H1 (cell line): ENCODE measurements at regions not wholly inside any gene's neighbourhood (a gene's known extent, or its start where the extent isn't known, plus 50 kb on each side); places are given as distances from the start of the nearest gene placed in this dataset.

Experiments used
- CHD1 ChIP-seq: IDR thresholded peaks from 2 replicates; pipeline ENCODE4 v1.6.1; 2012; ENCODE audit warnings: low read depth, low read length, improper control_type of control experiment
- EZH2 ChIP-seq: fragments of 200-600 bp; sonication (generic); IDR thresholded peaks from 2 replicates; pipeline ENCODE4 v1.7.1; 2012; ENCODE audit warnings: low read depth, mild to moderate bottlenecking, moderate library complexity, low read length, inconsistent platforms; ENCODE audit not compliant: severe bottlenecking
- GABPA ChIP-seq: IDR thresholded peaks from 2 replicates; pipeline ENCODE4 v1.6.1; 2011; ENCODE audit warnings: mild to moderate bottlenecking, low read length, moderate library complexity, borderline replicate concordance; ENCODE audit not compliant: insufficient read depth
- POLR2A ChIP-seq, 2 experiments: IDR thresholded peaks; 1 replicate in 1 of 2; 2 replicates in 1 of 2; pipeline ENCODE4 v1.6.1; 2011; ENCODE audit warnings: low read depth in 2 of 2, low read length in 2 of 2, mild to moderate bottlenecking in 2 of 2; ENCODE audit errors: control extremely low read depth in 1 of 2
- RNF2 ChIP-seq: fragments of 200-900, 300-1000 bp; sonication (generic); IDR thresholded peaks from 2 replicates; pipeline ENCODE4 v1.7.1; 2016; ENCODE audit warnings: borderline replicate concordance, low read depth, mild to moderate bottlenecking, antibody characterized with exemption, low read length; ENCODE audit not compliant: poor library complexity, severe bottlenecking; ENCODE audit errors: missing control alignments
- TF ChIP-seq, protein P1 (sequence below), 3 experiments: IDR thresholded peaks; 1 replicate in 2 of 3; 2 replicates in 1 of 3; pipeline versions ENCODE4 v1.5.1 to v1.6.1; 2011; ENCODE audit warnings: low read length in 3 of 3, mild to moderate bottlenecking in 3 of 3, inconsistent platforms in 2 of 3, low read depth in 1 of 3, moderate library complexity in 1 of 3; ENCODE audit not compliant: insufficient read depth in 1 of 3; ENCODE audit errors: control extremely low read depth in 1 of 3

DNA sequence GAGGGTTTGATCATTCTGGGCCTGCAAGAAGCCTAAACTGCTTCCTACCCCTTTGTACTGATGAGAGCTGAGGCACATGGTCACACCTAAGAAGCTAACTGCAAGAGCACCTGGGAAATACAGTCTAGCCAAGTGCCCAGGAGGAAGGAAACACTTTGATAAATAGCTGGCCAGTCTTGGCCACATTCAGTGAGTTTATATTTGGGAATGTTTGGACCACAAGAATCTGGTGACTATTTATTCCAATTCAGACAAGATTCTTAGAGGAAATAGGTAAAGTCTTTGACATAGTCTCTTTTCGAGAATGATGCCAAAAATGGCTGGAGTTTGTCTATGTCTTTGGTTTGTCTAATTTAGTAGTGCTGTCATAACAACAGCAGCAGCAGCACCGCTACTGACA is 213.6 kb downstream of the KIF20B start:
- TF ChIP-seq POLR2A (IDR thresholded peaks at IDR 0.05; ENCODE audit: control extremely low read depth in 1 of 2, low read depth in 2 of 2, low read length in 2 of 2) (no peak), CHD1 (no peak), EZH2 (no peak), GABPA (no peak), RNF2 (no peak)
- TF ChIP-seq, protein P1, sequence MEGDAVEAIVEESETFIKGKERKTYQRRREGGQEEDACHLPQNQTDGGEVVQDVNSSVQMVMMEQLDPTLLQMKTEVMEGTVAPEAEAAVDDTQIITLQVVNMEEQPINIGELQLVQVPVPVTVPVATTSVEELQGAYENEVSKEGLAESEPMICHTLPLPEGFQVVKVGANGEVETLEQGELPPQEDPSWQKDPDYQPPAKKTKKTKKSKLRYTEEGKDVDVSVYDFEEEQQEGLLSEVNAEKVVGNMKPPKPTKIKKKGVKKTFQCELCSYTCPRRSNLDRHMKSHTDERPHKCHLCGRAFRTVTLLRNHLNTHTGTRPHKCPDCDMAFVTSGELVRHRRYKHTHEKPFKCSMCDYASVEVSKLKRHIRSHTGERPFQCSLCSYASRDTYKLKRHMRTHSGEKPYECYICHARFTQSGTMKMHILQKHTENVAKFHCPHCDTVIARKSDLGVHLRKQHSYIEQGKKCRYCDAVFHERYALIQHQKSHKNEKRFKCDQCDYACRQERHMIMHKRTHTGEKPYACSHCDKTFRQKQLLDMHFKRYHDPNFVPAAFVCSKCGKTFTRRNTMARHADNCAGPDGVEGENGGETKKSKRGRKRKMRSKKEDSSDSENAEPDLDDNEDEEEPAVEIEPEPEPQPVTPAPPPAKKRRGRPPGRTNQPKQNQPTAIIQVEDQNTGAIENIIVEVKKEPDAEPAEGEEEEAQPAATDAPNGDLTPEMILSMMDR (IDR thresholded peaks at IDR 0.05; ENCODE audit: control extremely low read depth in 1 of 3, insufficient read depth in 1 of 3, low read depth in 1 of 3, low read length in 3 of 3): no peak
